ENCODE measurements at regions not wholly inside any gene's neighbourhood (a gene's known extent, or its start where the extent isn't known, plus 50 kb on each side); places are given as distances from the start of the nearest gene placed in this dataset.

- DNase-seq: no peak
- intact Hi-C loops (cut with DNase I): no loop called here
- H3K27me3 ChIP-seq: no peaks in the 10 kb centered on the region
- H3K4me1 ChIP-seq: no peaks in the 10 kb centered on the region
- no peaks in the 10 kb centered on the region for H3K9me3 ChIP-seq
- no peak overlapping the region for H3K4me3 ChIP-seq
- no peak for TF ChIP-seq CTCF (IDR thresholded peaks at IDR 0.05)
- no peak overlapping the region for H3K9ac ChIP-seq (ENCODE audit: low read depth in 2 of 2, low read length in 2 of 2)
- no peaks in the 10 kb centered on the region for H3K36me3 ChIP-seq
- no peak overlapping the region for H3K27ac ChIP-seq
Measured at GRCh38 chr2:59034106-59034505, 793.0 kb upstream of the FANCL start.

- Histone ChIP-seq H3K27me3 (no peaks in the 10 kb centered on the region), H3K4me3 (no peak overlapping the region), H3K9me3 (no peaks in the 10 kb centered on the region), H3K36me3 (no peaks in the 10 kb centered on the region), H3K4me1 (no peaks in the 10 kb centered on the region), H3K9ac (ENCODE audit: low read depth in 2 of 2, low read length in 2 of 2) (no peak overlapping the region), H3K27ac (no peak overlapping the region)
- intact Hi-C loops (cut with DNase I): no loop called here
- DNase-seq: no peak
- TF ChIP-seq CTCF (IDR thresholded peaks at IDR 0.05): no peak
Measured at GRCh38 chr2:59033661-59034060, 792.5 kb upstream of the FANCL start.

- H3K36me3 ChIP-seq: no peaks in the 10 kb centered on the region
- H3K9ac ChIP-seq (ENCODE audit: low read depth in 2 of 2, low read length in 2 of 2): no peak overlapping the region
- H3K9me3 ChIP-seq: no peaks in the 10 kb centered on the region
- no peaks in the 10 kb centered on the region for H3K27me3 ChIP-seq
- intact Hi-C loops (cut with DNase I): no loop called here
- TF ChIP-seq CTCF (IDR thresholded peaks at IDR 0.05): no peak
- H3K4me3 ChIP-seq: no peak overlapping the region
- no peak overlapping the region for H3K27ac ChIP-seq
- DNase-seq: no peak
- no peaks in the 10 kb centered on the region for H3K4me1 ChIP-seq
Measured at GRCh38 chr2:59032499-59032898, 791.4 kb upstream of the FANCL start.

- H3K9me3 ChIP-seq: no peaks in the 10 kb centered on the region
- H3K4me1 ChIP-seq: no peaks in the 10 kb centered on the region
- no peaks in the 10 kb centered on the region for H3K36me3 ChIP-seq
- TF ChIP-seq CTCF (IDR thresholded peaks at IDR 0.05): no peak
- intact Hi-C loops (cut with DNase I): loop anchor here (10.0 kb wide), 1 partner anchor 1556 kb away; no protein-coding TSS in a partner anchor
- no peak overlapping the region for H3K9ac ChIP-seq (ENCODE audit: low read depth in 2 of 2, low read length in 2 of 2)
- no peaks in the 10 kb centered on the region for H3K27me3 ChIP-seq
- no peak for DNase-seq
- H3K27ac ChIP-seq: no peak overlapping the region
- H3K4me3 ChIP-seq: no peak overlapping the region
Measured at GRCh38 chr2:59029058-59029457, 787.9 kb upstream of the FANCL start.

- intact Hi-C loops (cut with DNase I): loop anchor here (10.0 kb wide), 1 partner anchor 1557 kb away; no protein-coding TSS in a partner anchor
- H3K4me1 ChIP-seq: no peaks in the 10 kb centered on the region
- DNase-seq: no peak
- H3K9me3 ChIP-seq: no peaks in the 10 kb centered on the region
- H3K36me3 ChIP-seq: no peaks in the 10 kb centered on the region
- H3K27me3 ChIP-seq: no peaks in the 10 kb centered on the region
- H3K27ac ChIP-seq: no peak overlapping the region
- no peak overlapping the region for H3K4me3 ChIP-seq
- no peak overlapping the region for H3K9ac ChIP-seq (ENCODE audit: low read depth in 2 of 2, low read length in 2 of 2)
- TF ChIP-seq CTCF (IDR thresholded peaks at IDR 0.05): no peak
Measured at GRCh38 chr2:59027320-59027719, 786.2 kb upstream of the FANCL start.
